GM19452 (cell line): ENCODE measurements at regions not wholly inside any gene's neighbourhood (a gene's known extent, or its start where the extent isn't known, plus 50 kb on each side); places are given as distances from the start of the nearest gene placed in this dataset.
"Not testable (repeated sequence)": the region's sequence is repeated elsewhere in the genome, so short reads cannot be mapped to it uniquely, and the experiment has no call there.

ENCODE experiments used
- ATAC-seq: cut with Tn5 transposase; IDR thresholded peaks from one replicate; pipeline ENCODE4 v1.9.1; 2021; ENCODE audit not compliant: unreplicated experiment

DNA sequence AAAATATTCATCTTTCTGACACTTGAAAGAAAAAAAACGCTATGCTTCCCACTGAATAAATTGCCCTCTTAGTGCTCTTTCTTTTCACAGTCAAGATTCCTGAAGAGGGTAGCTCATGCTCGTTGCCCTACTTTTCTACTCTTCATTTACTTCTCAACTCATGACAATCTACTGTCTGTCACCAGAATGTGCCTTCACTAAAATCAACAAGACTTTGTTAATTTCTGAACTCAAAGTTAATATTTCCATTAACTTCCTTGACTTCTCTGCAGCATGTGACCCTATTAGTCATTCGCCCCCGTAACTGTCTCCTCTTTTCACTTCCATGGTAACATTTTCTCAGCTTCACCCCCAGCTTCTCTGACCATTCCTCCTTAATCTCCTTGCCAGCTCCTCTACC, 98.9 kb upstream of the MAPRE2 start:
- ATAC-seq: no peak

DNA sequence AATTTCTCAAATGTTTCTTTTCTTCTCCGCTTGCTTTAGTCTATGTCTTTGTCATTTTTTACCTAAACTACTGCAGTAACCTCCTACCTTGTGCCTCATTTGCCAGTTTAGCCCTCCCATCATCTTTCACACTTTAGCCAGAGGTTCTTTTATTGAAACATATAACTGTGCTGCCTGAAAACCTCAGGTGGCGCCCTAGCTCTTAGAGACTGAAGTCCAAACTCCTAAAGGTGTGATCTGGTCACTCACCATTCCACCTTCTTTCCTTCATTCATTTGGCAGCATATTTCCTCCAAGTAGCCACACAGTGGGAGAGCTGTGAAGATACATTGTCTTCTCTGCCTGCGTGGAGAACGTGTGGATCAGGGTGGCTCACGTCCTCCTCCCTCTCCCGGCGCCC, 98.2 kb upstream of the MAPRE2 start:
- no peak for ATAC-seq

DNA sequence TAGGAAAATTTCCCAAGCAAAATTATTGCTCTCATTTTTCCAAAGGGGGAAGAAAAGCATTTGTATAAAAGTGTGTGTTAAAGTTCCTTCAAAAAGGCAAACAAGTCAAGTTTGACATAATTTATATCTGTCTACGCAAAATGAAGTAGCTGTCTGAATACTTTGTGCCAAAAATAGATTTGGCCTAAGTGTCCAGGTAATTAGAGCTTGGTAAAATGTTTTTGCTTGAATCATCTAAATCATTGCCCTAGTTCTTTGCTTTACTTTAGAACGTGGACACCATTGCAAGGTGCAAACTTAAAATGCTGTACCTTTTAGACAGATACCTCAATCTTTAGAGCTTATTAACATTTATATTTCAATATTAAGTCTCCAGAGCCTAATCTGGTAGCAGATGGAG, 97.6 kb upstream of the MAPRE2 start:
- no peak for ATAC-seq

DNA sequence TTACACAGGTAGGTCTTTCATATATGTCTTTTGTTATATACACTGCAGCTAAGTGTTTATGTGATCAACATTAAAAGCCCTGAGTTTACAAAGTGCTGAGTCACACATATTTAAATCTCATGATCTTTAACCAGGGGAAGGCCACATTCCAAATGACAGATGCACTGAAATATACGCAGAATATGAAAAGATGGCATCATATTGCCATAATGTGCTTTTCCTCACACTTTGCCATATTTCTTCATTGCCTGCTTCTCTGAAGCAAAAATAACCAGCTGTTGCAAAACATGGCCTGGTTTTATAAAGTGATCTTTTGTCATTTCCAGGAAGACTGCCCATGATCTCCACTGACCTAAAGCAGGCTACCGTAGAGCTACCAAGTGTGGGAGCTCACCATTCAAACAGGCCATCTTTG, 93.5 kb upstream of the MAPRE2 start:
- no peak for ATAC-seq

DNA sequence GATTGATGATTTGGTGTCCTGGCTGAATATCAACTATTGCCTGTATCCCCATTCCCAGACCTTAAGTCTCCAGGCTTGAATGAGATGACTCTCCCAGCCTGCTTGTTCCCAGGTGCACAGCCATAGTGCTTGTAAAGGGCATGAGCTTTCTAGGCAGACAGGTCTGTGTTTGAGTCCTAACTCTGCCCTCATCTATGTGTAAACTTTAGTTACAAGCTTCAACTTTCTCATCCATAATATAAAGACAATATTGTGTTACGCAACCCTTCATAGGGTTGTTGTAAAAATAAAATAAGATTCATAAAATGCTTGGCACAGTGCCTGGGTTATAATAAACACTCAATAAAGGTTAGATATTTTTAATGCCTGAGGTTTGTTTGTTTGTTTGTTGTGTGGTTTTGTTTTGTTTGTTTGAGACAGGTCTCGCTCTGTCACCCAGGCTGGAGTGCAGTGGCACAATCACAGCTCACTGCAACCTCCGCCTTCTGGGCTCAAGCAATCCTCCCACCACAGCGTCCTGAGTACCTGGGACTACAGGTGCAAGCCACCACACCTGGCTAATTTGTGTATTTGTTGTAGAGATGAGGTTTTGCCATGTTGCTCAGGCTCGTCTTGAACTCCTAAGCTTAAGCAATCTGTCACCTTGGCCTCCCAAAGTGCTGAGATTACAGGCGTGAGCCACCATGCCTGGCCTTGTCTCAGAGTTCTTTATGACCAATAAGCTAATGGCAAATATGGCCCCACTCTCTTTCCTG, 89.4 kb upstream of the MAPRE2 start:
- ATAC-seq: no peak

DNA sequence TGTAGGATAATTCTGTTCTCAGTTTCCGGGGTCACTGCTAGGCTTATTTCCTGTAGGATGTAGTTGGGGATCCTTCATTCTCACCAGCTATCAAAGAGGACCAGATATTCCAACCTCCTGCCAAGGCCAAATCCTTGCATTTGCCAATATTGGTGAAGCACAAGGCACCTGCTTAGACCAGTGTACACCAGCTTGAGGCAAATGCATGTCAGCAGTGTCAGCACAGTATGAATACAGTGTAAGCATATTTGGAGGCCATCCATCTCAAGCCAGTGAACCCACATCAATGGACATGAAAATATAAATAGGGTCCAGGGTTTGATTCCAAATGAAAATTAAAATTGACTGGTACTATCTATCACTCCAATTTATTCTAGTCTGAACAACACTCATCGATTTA, 88.0 kb upstream of the MAPRE2 start:
- no peak for ATAC-seq

DNA sequence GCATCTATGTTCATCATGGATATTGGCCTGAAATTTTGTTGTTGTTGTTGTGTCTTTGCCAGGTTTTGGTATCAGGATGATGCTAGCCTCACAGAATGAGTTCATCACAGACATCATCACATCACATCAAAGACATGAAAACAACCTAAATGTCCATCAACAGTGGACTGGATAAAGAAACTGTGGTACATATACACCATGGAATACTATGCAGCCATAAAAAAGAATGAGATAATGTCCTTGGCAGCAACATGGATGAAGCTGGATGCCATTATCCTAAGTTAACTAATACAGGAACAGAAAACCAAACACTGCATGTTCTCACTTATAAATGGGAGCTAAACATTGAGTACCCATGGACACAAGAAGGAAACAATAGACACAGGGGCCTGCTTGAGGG, 85.7 kb upstream of the MAPRE2 start:
- ATAC-seq: not testable (repeated sequence)

DNA sequence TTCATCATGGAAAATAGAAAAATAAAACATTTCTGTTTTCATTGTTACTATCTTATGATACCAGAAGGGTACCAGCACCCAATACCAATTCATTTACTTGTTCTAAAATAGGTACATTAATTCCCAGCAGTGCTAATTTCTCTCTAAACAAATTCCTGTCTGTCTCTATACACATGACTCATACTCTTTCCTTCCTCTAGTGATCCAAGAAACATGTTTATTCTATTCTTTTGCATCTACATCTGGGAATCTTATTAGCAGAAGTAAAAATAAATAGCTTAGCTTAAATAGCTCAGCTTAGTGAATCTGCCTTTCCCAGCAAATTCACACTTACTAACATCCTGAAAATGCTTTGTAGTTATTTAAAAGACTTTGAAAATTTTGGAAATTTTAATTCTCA, 84.5 kb upstream of the MAPRE2 start:
- ATAC-seq: no peak

DNA sequence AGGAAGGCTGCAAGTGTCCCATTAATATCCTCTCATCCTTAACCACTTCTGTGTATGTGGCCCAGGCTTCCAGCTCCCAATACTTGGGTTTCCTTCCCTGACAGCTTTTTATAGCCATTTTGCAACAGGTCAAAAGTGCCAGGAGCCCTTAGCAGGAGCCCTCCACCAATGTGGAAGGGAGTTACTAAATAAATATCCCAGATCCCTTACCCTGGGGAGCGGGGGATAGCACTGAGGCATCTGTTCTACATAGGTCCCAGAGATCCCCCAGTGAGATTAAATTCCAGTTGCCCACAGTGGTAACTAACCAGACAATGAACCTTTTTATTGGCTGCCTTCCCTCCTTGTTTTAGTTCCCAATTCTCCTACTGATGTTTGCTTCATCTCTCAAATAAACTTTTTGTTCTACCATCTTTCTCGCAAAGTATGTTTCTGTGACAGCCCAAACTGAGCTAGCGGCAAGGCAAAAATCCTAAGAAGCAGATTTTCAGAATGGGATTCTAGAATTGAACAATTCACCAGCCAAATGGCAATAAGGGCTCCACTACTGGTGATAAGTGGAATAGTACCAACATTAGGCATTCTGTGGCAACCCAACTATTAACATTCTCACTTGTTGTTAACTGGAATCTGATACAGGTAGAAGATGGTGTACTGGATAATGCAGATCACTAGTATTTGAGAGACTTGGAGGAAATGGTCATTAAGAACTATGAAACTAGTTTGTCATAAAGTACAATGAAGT, 83.9 kb upstream of the MAPRE2 start:
- no peak for ATAC-seq

DNA sequence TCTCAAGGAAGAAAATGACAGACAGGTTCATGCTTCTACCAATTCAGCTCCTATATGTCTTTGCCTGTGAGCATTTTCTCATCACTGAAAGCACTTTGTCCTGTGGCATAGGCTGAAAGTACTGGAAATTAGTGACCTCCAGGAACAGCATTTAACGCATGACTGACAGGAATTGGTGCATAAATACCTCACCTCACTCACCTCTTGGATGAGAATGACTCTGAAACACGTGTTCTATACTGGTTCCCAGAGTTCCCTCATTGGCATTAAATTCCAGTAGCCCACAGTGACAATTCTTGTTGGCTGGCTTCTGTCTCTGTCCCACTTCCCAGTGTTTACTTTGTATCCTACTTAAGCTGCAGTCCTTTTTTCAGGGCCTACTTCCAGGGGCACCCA, 83.4 kb upstream of the MAPRE2 start:
- no peak for ATAC-seq

DNA sequence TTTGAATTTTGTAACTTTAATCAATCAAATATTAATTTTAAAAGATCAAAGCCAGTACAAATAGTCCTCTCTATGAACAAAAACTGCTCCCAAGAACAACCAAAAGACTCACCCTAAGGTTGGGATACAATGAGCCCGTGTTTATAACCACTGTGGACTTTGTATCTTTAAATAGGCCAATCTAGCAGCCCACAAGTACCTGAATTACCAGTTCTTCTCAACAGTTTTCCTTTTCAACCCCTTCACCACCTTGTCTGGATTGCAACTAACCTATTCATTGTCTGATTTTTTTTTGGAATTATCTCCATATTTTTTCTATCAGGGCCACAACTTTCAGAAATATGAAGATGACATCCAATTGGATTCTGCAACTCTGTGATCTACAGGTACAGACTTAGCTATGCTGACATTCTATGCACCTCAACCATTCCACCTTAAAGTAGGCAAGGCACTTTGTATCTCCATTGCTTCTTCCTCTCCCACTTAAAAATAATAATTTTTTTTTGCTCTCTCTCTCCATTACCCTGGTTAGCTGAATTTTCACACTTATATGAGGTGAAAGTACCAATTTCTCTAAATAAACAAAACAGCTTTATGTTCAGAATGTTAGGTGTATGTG, 81.9 kb upstream of the MAPRE2 start:
- no peak for ATAC-seq

DNA sequence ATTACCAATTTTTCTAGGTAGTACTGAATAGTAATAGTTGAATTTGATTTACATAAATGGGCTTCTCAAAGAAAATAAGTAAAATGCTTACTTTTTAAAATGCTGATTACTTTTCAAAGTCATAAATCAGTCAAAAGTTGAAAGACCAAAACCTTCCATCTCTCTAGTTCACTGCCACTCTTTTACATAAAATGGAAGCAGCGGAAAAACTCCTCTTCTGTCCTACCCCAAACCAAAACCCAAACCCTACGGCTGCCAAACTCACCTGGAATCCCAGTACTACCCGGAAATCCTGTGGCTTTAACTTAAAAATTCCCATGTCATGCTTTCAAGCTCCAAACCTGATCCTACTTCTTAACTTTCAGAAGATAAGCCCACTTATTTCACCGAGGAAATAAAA, 81.2 kb upstream of the MAPRE2 start:
- ATAC-seq: no peak

DNA sequence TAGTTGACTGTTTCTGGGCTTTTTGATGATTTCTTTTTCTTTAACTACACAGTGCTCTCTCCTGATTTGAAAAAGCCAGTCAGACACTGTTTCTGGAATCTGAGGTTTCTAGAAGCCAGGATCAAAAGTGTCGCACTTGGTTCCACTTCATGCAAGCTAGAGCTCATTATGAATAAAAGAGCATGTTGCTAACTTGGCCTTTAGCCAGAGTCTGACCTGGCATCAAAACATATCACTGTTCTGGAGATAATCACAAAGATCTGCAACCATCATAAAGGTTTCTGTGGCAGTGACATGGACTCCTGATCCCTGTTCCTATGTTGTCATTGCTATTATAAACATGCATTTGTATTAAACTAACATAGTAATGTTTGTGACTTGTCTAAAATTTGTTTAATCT, 76.1 kb upstream of the MAPRE2 start:
- no peak for ATAC-seq

DNA sequence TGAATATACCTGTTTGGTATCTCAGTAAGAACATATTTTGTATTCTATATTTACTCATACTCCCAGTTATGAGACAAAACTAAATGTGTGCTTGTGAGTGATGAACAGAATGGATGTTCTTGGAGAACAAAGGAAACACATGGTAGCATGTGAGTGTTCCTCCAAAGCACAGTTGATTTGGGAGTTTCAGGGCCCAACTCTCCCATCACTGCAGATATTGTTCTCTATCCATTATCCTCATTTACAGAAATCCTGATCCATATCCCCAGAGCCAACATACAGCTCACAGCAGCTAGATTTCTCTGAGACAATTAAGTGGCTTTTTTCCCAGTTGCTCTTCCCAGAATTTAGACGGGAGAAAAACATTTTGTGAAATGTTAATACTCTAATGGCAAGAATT, 75.6 kb upstream of the MAPRE2 start:
- ATAC-seq: no peak

DNA sequence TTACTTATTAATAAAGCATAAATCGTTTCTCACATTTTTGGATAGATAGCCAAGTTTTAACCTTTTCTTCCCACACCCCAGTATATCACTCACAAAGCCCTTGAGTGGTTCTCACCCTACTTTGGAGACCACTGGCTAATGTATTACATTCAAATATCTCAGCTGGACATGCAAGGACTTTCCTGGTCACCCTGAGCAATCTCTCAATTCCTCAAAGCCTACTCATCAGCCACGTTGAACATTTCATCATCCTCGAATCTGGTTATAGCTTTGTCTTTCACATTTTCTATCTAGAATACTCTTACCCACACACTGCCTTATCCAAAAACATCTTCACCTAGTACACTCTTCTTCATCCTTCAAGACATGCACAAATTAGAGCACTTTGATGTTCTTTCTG, 71.1 kb upstream of the MAPRE2 start:
- ATAC-seq: no peak

DNA sequence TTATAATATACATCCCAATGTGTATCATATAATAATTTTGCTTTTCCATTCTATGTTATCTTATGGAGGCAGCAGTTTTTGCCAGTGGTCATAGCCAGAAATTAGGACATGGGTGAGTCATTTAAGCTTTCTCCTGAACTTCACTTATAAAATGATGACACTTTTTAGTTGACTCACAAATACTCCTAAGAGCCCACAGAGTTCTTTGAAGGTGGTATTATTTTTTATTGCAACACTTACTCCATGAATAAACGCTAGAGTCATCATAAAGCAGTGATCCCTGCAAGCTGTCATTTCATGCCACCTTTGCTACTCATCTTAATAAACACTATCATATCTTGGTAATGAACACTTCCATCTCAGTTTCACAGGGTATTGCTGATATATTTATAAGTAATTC, 69.9 kb upstream of the MAPRE2 start:
- no peak for ATAC-seq

DNA sequence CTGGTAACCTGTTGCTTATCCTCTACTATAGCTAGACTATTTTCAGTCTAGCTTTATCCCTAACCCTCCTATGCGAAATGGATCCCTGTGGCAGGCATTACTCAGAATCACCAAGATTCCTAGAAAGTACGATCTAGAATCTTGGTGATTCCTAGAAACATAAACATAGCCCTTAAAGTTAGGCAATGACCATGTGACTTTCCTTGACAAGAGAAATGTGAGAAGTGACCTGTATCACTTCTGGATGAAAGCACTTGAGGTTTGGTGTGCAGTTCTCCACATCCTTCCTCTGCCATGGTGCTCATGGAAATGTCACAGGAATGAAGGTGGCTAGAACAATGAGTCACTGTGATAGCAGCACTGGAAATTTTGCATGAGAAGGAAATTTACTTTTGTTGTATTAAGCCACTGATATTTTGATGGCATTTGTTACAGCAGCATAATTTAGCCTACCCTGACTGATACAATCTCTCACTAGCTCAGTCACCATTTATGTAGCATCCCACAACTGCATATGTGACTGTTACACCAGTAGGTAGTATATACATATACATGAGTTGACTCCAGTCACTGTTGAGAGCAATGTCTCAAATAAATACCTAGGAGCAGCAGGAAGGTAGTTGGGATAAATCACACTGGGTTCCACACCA, 68.3 kb upstream of the MAPRE2 start:
- ATAC-seq: no peak

DNA sequence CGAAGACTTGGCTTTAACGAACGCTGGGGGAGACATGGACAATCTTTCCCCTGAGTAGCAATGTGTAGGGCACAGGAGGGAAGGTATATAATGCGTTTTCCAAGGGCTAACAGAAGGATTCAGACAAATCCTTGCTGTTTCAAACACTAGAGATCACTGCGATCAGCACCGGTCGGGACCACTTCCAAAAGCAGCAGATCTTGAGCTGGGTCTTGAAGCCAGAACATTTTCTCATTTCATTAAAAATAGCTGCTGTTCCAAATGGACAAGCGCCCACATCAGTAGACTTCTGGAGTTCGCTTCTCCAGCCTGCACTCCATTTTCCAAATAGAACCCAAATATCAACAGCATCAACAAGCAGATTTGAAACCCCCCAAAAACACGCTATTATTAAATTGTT, 65.1 kb upstream of the MAPRE2 start:
- ATAC-seq: no peak

DNA sequence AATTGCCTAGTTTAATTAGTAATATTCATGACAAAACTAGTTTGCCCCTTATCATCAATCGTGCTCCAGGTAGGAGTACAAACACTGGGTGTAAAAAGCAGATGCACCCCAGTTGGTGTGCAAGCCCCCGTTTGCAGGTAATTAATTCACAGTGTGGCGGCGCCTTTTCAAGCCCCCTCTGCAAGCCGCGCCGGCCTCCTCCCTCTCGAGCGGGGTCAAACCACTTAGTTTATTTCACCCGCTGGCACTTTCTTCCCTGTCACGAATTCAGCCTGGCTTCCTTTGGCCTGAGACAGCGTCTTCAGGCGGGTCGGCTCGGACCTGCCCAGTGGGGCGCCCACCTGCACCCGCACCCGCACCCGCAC, 64.7 kb upstream of the MAPRE2 start:
- no peak for ATAC-seq

DNA sequence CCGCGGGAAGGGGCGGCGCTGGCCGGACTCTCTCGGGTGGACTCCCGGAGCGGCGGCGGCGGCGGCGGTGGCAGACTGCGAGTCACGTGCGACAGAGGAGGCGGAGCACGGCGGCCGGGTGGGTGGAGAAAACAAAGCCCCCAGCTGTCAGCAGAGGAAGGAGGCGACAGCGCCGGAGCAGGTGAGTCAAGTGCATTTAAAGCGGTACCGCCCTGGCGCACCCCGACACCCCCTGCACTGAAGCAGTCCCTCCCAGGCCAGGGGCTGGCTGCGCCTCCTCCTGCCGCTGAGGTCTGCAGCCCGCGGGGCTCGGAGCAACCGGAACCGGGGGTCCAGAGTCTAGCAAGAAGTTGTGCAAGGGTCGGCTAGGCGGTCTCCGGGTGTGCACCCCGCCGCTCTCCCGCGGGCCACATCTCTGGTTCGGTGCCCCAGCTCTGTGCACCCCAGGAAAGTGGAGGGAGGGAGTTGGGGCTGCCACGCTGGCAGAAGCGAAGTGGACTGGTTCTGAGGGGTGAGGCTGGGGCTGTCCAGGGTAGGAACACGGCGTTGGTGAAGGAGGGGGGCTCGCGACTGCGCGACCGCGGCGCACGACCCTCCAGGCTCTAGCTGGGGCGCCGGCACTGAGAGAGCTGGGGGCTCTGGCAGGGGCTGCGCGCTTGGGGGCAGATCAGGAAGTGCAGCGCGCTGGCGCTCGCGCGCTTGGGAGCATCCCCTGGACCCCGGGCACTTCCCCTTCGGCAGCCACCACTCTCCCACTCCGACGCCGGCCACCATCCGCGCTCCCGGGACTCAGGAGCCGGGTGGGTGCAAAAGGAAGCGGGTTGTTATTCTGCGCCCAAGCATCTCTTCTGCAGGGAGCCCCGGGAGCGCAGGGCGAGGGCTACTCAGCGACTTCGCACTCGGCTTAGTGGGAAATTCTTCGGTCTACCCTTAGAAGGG, 64.0 kb upstream of the MAPRE2 start:
- peak; percentile 63 for ATAC-seq
